ENCODE measurements at regions not wholly inside any gene's neighbourhood (a gene's known extent, or its start where the extent isn't known, plus 50 kb on each side); places are given as distances from the start of the nearest gene placed in this dataset.

DNA sequence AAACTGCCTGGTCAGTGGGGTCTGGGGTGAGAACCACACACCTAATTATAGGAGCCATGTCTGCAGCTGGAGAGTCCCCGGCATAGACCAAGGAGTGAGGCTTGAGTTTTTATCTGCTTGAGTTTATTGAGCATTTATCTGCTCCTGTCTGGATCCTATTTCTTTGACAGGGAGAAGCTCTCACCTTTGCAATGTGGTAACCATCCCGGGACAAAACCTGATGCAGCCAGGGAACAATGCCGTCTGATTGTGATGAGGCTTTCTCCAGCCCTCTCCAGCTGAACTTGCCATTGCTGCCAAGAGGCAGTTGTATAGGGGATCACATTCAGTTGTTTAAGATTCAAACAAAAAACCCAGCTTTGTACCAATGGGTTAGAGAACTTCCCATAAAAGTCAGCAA is 324.4 kb downstream of the TSN start:
- TF ChIP-seq POLR2A (IDR thresholded peaks at IDR 0.05; ENCODE audit: control extremely low read depth in 1 of 2, low read depth in 2 of 2, low read length in 2 of 2) = no peak
- no peak for TF ChIP-seq SAP30 (IDR thresholded peaks at IDR 0.05; ENCODE audit: insufficient read depth, insufficient replicate concordance, low read length)
- TF ChIP-seq MAFK (IDR thresholded peaks at IDR 0.05; ENCODE audit: low read depth, low read length) = no peak
- no peak for TF ChIP-seq TAF1 (IDR thresholded peaks at IDR 0.05; ENCODE audit: low read depth, low read length)
